Endodermal cell (in vitro differentiated cells): ENCODE measurements at regions not wholly inside any gene's neighbourhood (a gene's known extent, or its start where the extent isn't known, plus 50 kb on each side); places are given as distances from the start of the nearest gene placed in this dataset.

Experiments used
- DNase-seq: peaks from one replicate; pipeline ENCODE4 v3.0.0-alpha.2; 2017
- H3K27ac ChIP-seq: 2 replicates; pipeline ENCODE4 v1.5.1; 2013; ENCODE audit warnings: mild to moderate bottlenecking, low read depth, low read length, moderate library complexity
- H3K27me3 ChIP-seq: 2 replicates; pipeline ENCODE4 v1.6.1; 2013; ENCODE audit warnings: mild to moderate bottlenecking, low read length, moderate library complexity; ENCODE audit not compliant: insufficient read depth, control insufficient read depth, poor library complexity, severe bottlenecking
- H3K36me3 ChIP-seq: 2 replicates; pipeline ENCODE4 v1.7.0; 2013; ENCODE audit warnings: mild to moderate bottlenecking, low read length, moderate library complexity; ENCODE audit not compliant: control insufficient read depth, insufficient read depth
- H3K4me1 ChIP-seq: one replicate; pipeline ENCODE4 v1.7.0; 2013; ENCODE audit warnings: low read length; ENCODE audit not compliant: control insufficient read depth, insufficient read depth
- H3K4me3 ChIP-seq: 2 replicates; pipeline ENCODE4 v1.5.1; 2013; ENCODE audit warnings: mild to moderate bottlenecking, low read length, moderate library complexity
- H3K9ac ChIP-seq: 2 replicates; pipeline ENCODE4 v1.6.1; 2013; ENCODE audit warnings: mild to moderate bottlenecking, low read length, moderate library complexity; ENCODE audit not compliant: poor library complexity, severe bottlenecking; ENCODE audit errors: extremely low read depth
- H3K9me3 ChIP-seq: 2 replicates; pipeline ENCODE4 v1.6.1; 2013; ENCODE audit warnings: mild to moderate bottlenecking, low read length, moderate library complexity; ENCODE audit not compliant: control insufficient read depth
- H3K27ac Mint-ChIP-seq: 2 replicates; pipeline ENCODE4 v1.8.0; 2020; ENCODE audit warnings: mixed read lengths
- H3K27me3 Mint-ChIP-seq: 2 replicates; pipeline ENCODE4 v1.8.0; 2021; ENCODE audit warnings: mild to moderate bottlenecking, mixed read lengths; ENCODE audit not compliant: insufficient read depth
- H3K36me3 Mint-ChIP-seq: 2 replicates; pipeline ENCODE4 v1.8.0; 2020; ENCODE audit warnings: low read depth, mixed read lengths
- H3K4me1 Mint-ChIP-seq: 2 replicates; pipeline ENCODE4 v1.8.0; 2020; ENCODE audit warnings: mixed read lengths
- H3K4me3 Mint-ChIP-seq: 2 replicates; pipeline ENCODE4 v1.8.0; 2020; ENCODE audit warnings: mild to moderate bottlenecking, moderate library complexity, mixed read lengths
- H3K9me3 Mint-ChIP-seq: 2 replicates; pipeline ENCODE4 v1.8.0; 2020; ENCODE audit warnings: mild to moderate bottlenecking, mixed read lengths
- CTCF ChIP-seq: fragments of 200-600 bp; sonication (generic); conservative IDR thresholded peaks from 2 replicates; pipeline ENCODE4 v1.5.0; 2021; ENCODE audit warnings: antibody characterized with exemption, mild to moderate bottlenecking
- WGBS, 2 experiments: methylation state at CpG; one replicate each; pipeline versions ENCODE4 v1.1.5 to v1.1.7; 2013; ENCODE audit warnings: missing lambda C conversion rate in 2 of 2, mixed read lengths in 1 of 2; ENCODE audit not compliant: insufficient coverage in 1 of 2, insufficient read length in 1 of 2; 5-methylcytosine and 5-hydroxymethylcytosine counted together

- no peak for DNase-seq
- no peak overlapping the region for H3K4me3 Mint-ChIP-seq
- Histone ChIP-seq H3K9ac (no peak overlapping the region), H3K9me3 (peaks cover under 1% of the 10 kb centered on the region), H3K36me3 (no peaks in the 10 kb centered on the region), H3K4me1 (peaks cover 4% of the 10 kb centered on the region), H3K27me3 (no peaks in the 10 kb centered on the region), H3K27ac (no peak overlapping the region), H3K4me3 (no peak overlapping the region)
- H3K4me1 Mint-ChIP-seq = peaks cover 12% of the 10 kb centered on the region
- TF ChIP-seq CTCF = no peak
- no peaks in the 10 kb centered on the region for H3K27me3 Mint-ChIP-seq
- H3K9me3 Mint-ChIP-seq = no peaks in the 10 kb centered on the region
- no peaks in the 10 kb centered on the region for H3K36me3 Mint-ChIP-seq
- WGBS, 2 experiments = 87 to 95% methylated on average over 3 to 5 of the region's 6 CpGs
- H3K27ac Mint-ChIP-seq = no peak overlapping the region
These were observed 955.1 kb downstream of the DIAPH3 start for GRCh38 chr13:59208405-59209195.

DNA sequence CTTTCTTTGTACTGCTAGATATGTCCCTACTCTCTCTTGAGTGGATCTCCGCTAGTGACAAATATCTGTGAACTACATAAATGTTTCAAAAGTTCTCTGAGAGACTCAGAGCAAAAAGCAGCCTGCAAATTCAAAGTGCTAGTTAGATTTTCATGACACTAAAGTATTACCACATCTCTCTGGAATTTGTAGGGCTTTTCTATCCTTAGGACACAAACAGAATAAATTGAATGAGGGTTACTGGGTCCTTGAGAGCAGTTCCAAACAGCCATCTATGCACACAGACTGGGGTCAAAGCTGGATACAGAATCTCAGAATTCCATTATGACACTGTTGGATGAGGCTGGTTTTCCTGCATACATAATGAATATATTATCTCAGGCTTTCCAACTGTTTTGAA lies 953.2 kb downstream of the DIAPH3 start:
- no peak for TF ChIP-seq CTCF
- peaks cover 4% of the 10 kb centered on the region for H3K4me1 ChIP-seq

DNA sequence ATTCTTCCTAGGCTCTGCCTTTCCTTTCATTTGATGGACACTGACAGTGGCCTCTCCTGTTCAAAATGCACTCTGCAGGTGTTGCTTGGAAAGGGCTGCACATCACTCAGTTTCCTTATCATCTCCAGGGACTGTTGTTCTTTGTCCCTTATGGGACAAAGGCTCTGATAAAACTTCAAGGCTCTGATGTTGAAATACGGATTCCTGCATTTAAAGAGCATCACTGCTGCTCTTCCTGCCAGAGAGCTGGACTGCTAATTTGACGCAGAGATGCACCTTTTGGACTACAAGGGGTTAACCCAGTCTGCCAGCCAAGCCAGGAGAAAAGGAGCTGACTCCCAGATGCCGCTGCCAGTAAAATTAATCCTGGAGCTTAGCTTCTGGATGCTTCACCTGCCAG lies 952.1 kb downstream of the DIAPH3 start:
- H3K4me3 Mint-ChIP-seq = no peak overlapping the region
- H3K27me3 ChIP-seq = no peaks in the 10 kb centered on the region
- H3K27me3 Mint-ChIP-seq = no peaks in the 10 kb centered on the region
- no peak for TF ChIP-seq CTCF
- H3K27ac ChIP-seq = no peak overlapping the region
- H3K4me3 ChIP-seq = no peak overlapping the region
- H3K9me3 ChIP-seq = no peaks in the 10 kb centered on the region
- no peak for DNase-seq
- H3K27ac Mint-ChIP-seq = no peak overlapping the region
- no peaks in the 10 kb centered on the region for H3K36me3 ChIP-seq
- H3K4me1 Mint-ChIP-seq = peaks cover 12% of the 10 kb centered on the region
- WGBS, 2 experiments = 75 to 83% methylated on average over 2 to 3 of the region's 3 CpGs
- H3K4me1 ChIP-seq = peaks cover 4% of the 10 kb centered on the region
- H3K9me3 Mint-ChIP-seq = no peaks in the 10 kb centered on the region
- H3K36me3 Mint-ChIP-seq = no peaks in the 10 kb centered on the region
- H3K9ac ChIP-seq = no peak overlapping the region

More for the DNA sequence above, 953.2 kb downstream of the DIAPH3 start:
- no peaks in the 10 kb centered on the region for H3K9me3 ChIP-seq
- no peaks in the 10 kb centered on the region for H3K27me3 ChIP-seq
- no peak overlapping the region for H3K9ac ChIP-seq
- Mint-ChIP-seq H3K27ac (no peak overlapping the region), H3K27me3 (no peaks in the 10 kb centered on the region), H3K36me3 (no peaks in the 10 kb centered on the region), H3K4me3 (no peak overlapping the region), H3K9me3 (no peaks in the 10 kb centered on the region), H3K4me1 (peaks cover 12% of the 10 kb centered on the region)
- DNase-seq = no peak
- no peak overlapping the region for H3K27ac ChIP-seq
- no peak overlapping the region for H3K4me3 ChIP-seq
- no peaks in the 10 kb centered on the region for H3K36me3 ChIP-seq
- WGBS, 2 experiments = 80 to 97% methylated on average over 1 of the region's 1 CpG
